Activated B cell treated with CpG ODN at 0.5 μM for 24 hours (primary cell): ENCODE measurements at regions not wholly inside any gene's neighbourhood (a gene's known extent, or its start where the extent isn't known, plus 50 kb on each side); places are given as distances from the start of the nearest gene placed in this dataset.

Experiments used
- ATAC-seq: fragments of 200-7000 bp; cut with Tn5 transposase; one replicate; pipeline ENCODE4 v1.10.0; 2021; ENCODE audit warnings: low read depth, mild to moderate bottlenecking, moderate library complexity
- CTCF ChIA-PET: fragments of 350-600 bp; sonication (Branson Sonifier 250); formaldehyde crosslinking; loops from one replicate; lab custom pipeline; 2021; ENCODE audit warnings: antibody characterized with exemption; lab: Charles Lee
- POLR2A ChIA-PET: fragments of 350-600 bp; sonication (Branson Sonifier 250); formaldehyde crosslinking; loops from one replicate; lab custom pipeline; 2021; ENCODE audit warnings: antibody characterized with exemption; lab: Charles Lee
- DNase-seq: peaks from one replicate; pipeline ENCODE4 v3.0.0; 2022
- H3K27ac Mint-ChIP-seq: one replicate; pipeline ENCODE4 v1.8.0; 2020; ENCODE audit warnings: mixed read lengths
- H3K27me3 Mint-ChIP-seq: one replicate; pipeline ENCODE4 v1.8.0; 2021; ENCODE audit warnings: mixed read lengths
- H3K36me3 Mint-ChIP-seq: one replicate; pipeline ENCODE4 v1.8.0; 2021; ENCODE audit warnings: low read depth, mixed read lengths
- H3K4me1 Mint-ChIP-seq: one replicate; pipeline ENCODE4 v1.8.0; 2021; ENCODE audit warnings: mixed read lengths
- H3K4me3 Mint-ChIP-seq: one replicate; pipeline ENCODE4 v1.8.0; 2020; ENCODE audit warnings: mild to moderate bottlenecking, mixed read lengths
- H3K9me3 Mint-ChIP-seq: one replicate; pipeline ENCODE4 v1.8.0; 2020; ENCODE audit warnings: mixed read lengths
- intact Hi-C: fragments of 100-400 bp; cut with micrococcal nuclease; formaldehyde crosslinking; loops from one replicate; pipeline ENCODE4 v1.15.1; 2024
- TF ChIP-seq, protein P1 (sequence below): fragments of 200-600 bp; IDR thresholded peaks from one replicate; pipeline ENCODE4 v1.8.0; 2022; ENCODE audit warnings: antibody characterized with exemption, mild to moderate bottlenecking

DNA sequence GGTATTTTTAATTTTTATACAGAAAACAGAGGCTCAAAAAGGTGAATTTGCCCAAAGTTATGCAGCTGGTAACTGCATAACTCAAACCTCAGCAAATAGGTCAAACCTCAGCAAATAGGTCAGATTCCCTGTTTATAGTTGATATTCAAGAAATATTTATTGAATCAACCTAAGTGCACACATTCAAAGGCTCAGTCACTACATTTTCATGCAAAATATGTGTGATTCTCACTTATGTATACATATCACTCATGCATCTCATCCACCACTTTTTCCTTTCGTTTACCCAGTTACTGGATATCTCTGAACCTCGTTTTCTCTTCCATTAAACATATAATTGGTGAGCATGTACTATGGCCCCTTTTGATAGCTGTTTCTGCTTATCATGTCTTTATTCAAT lies 158.3 kb upstream of the C1orf21 start:
- H3K27ac Mint-ChIP-seq = no peak overlapping the region
- H3K4me3 Mint-ChIP-seq = no peak overlapping the region
- ChIA-PET POLR2A (no interaction called here), CTCF (no interaction called here)
- TF ChIP-seq, protein P1, sequence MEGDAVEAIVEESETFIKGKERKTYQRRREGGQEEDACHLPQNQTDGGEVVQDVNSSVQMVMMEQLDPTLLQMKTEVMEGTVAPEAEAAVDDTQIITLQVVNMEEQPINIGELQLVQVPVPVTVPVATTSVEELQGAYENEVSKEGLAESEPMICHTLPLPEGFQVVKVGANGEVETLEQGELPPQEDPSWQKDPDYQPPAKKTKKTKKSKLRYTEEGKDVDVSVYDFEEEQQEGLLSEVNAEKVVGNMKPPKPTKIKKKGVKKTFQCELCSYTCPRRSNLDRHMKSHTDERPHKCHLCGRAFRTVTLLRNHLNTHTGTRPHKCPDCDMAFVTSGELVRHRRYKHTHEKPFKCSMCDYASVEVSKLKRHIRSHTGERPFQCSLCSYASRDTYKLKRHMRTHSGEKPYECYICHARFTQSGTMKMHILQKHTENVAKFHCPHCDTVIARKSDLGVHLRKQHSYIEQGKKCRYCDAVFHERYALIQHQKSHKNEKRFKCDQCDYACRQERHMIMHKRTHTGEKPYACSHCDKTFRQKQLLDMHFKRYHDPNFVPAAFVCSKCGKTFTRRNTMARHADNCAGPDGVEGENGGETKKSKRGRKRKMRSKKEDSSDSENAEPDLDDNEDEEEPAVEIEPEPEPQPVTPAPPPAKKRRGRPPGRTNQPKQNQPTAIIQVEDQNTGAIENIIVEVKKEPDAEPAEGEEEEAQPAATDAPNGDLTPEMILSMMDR = no peak
- H3K36me3 Mint-ChIP-seq = no peaks in the 10 kb centered on the region
- intact Hi-C loops = no loop called here
- DNase-seq = no peak
- H3K27me3 Mint-ChIP-seq = no peaks in the 10 kb centered on the region
- no peak for ATAC-seq
- H3K9me3 Mint-ChIP-seq = no peaks in the 10 kb centered on the region
- no peaks in the 10 kb centered on the region for H3K4me1 Mint-ChIP-seq

DNA sequence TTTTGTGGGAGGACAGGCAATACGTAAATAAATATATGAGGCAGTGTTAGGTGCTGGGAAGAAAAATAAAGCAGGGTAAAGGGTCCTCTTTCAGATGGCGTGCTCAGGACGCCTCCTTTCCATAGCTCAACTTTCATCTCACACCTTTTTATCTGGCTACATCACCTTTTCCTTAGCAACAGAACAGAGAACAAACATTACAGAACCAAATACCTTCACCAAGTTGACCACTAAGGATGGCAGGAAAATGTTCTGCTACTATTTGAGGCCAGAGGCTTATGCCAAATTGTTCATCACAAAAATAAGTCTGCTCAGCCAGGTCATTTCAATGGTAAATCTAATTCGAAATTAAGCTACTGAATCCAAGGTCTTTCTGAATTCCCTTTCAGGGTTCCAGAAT lies 149.2 kb upstream of the C1orf21 start:
- H3K4me1 Mint-ChIP-seq = no peaks in the 10 kb centered on the region
- POLR2A ChIA-PET = no interaction called here
- ATAC-seq (no peak), DNase-seq (no peak)
- intact Hi-C loops = no loop called here
- H3K36me3 Mint-ChIP-seq = no peaks in the 10 kb centered on the region
- no peak overlapping the region for H3K27ac Mint-ChIP-seq
- H3K9me3 Mint-ChIP-seq = no peaks in the 10 kb centered on the region
- CTCF ChIA-PET = interaction anchor here (0.7 to 2.0 kb wide), 2 partner anchors 10 to 13 kb away, joined by 3 to 5 read pairs; no protein-coding TSS in a partner anchor
- no peak overlapping the region for H3K4me3 Mint-ChIP-seq
- H3K27me3 Mint-ChIP-seq = peaks cover 2% of the 10 kb centered on the region
- TF ChIP-seq, protein P1 = no peak

DNA sequence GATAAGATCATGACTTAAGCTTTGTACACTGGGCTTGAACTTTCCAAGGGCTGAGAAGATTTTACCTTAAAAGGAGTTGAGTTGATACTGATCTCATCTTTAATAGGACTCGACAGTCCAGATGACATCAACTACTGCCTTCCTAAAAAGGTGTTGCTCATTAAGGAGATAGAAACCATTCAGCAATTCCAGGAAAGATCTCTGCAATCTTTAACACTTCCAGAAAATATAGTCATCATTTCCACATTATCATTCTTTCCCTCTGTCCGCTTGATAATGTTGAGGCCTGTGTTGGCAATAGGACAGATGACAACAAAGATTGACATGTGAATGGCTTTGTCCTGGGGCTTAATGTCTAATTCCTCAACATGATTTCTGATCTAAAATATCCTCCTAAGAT lies 145.4 kb upstream of the C1orf21 start:
- TF ChIP-seq, protein P1 = no peak
- DNase-seq = no peak
- no peaks in the 10 kb centered on the region for H3K27me3 Mint-ChIP-seq
- ChIA-PET CTCF (no interaction called here), POLR2A (no interaction called here)
- no peak overlapping the region for H3K4me3 Mint-ChIP-seq
- ATAC-seq = no peak
- H3K27ac Mint-ChIP-seq = no peak overlapping the region
- no peaks in the 10 kb centered on the region for H3K36me3 Mint-ChIP-seq
- no peaks in the 10 kb centered on the region for H3K9me3 Mint-ChIP-seq
- intact Hi-C loops = no loop called here
- no peaks in the 10 kb centered on the region for H3K4me1 Mint-ChIP-seq

DNA sequence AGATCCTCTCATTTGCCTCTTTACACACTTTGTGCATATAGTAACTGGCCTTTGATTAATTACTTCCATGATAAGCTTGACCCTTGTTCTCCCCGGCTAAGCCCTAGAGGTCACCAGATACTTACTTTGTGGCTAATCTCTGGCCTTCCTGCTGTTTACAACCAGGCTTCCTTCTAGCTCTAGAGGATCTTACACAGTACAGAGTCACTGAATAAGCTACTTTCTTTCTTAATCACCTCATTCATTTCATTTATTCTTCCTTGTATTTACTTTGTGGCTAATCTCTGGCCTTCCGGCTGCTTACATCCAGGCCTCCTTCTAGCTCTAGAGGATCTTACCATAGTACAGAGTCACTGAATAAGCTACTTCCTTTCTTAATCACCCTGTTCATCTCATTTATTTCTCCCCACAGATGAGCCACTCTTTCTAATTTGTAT lies 144.3 kb upstream of the C1orf21 start:
- Mint-ChIP-seq H3K4me1 (no peaks in the 10 kb centered on the region), H3K27ac (no peak overlapping the region), H3K9me3 (no peaks in the 10 kb centered on the region), H3K4me3 (no peak overlapping the region), H3K36me3 (no peaks in the 10 kb centered on the region), H3K27me3 (peaks cover 2% of the 10 kb centered on the region)
- CTCF ChIA-PET = no interaction called here
- ATAC-seq (no peak), DNase-seq (no peak)
- POLR2A ChIA-PET = no interaction called here
- intact Hi-C loops = no loop called here
- TF ChIP-seq, protein P1 = no peak

DNA sequence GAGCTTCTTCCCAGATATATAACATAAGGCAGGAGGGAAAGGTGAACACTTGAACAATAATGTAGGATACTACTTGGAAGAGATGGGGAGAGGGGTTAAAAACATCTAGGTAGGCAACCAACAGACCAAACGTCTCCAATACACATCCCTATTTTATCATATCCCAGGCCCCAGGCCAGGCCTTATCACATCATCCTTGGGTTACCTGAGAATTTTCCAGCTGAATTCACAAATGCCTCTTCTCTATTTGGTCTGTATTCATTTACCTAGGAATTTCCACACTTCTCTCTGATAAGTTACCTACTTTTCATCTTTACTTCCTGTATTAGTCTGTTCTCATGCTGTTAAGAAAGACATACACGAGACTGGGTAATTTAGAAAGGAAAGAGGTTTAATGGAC lies 141.9 kb upstream of the C1orf21 start:
- ATAC-seq = no peak
- Mint-ChIP-seq H3K4me3 (no peak overlapping the region), H3K4me1 (no peaks in the 10 kb centered on the region), H3K36me3 (no peaks in the 10 kb centered on the region), H3K9me3 (no peaks in the 10 kb centered on the region), H3K27ac (no peak overlapping the region), H3K27me3 (peaks cover 2% of the 10 kb centered on the region)
- DNase-seq = no peak
- TF ChIP-seq, protein P1 = no peak
- intact Hi-C loops = no loop called here
- ChIA-PET CTCF (no interaction called here), POLR2A (no interaction called here)
